HG02852 (cell line): ENCODE measurements at regions not wholly inside any gene's neighbourhood (a gene's known extent, or its start where the extent isn't known, plus 50 kb on each side); places are given as distances from the start of the nearest gene placed in this dataset.
"Not testable (repeated sequence)": the region's sequence is repeated elsewhere in the genome, so short reads cannot be mapped to it uniquely, and the experiment has no call there.

Experiments used
- ATAC-seq: cut with Tn5 transposase; IDR thresholded peaks from one replicate; pipeline ENCODE4 v1.9.1; 2021; ENCODE audit warnings: mild to moderate bottlenecking, moderate library complexity; ENCODE audit not compliant: unreplicated experiment

GRCh38 chr2:144673456-144673855 lies 153.5 kb upstream of the ZEB2 start:
- no peak for ATAC-seq

DNA sequence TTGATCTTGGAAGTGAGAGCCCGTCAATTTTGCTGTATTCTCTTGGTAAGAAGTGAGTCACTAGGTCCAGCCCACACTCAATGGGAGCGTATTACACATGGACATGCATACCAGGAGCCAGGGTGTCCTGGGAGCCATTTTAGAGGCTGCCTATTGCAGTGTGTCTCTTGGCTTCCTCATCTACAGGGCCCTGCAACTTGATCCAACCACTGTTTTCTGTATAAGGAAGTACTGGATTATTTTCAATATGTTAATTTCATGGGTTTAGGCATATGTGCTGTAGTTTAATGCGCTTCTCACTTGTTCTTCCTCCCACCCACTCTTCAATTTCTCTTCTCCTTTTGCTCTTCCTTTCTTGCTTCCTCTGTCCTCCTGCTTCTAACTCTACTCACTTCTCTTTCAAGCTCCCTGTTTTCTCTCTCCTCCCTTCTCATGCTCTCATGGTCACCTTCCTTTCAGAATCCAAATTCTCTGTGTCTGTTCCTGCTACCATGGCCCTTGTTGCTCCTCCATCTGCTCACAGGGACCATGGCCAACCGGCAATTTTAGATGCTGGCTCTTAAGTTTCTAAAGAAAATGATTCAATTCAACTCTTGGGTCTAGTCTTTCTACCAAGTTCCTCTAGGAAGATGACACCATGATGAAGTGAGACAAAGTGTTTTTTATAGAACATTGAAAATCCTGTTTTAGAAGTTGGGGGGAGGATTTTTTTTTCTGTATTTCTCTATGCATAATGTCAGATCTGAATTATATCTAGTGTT lies 152.0 kb upstream of the ZEB2 start:
- no peak for ATAC-seq

DNA sequence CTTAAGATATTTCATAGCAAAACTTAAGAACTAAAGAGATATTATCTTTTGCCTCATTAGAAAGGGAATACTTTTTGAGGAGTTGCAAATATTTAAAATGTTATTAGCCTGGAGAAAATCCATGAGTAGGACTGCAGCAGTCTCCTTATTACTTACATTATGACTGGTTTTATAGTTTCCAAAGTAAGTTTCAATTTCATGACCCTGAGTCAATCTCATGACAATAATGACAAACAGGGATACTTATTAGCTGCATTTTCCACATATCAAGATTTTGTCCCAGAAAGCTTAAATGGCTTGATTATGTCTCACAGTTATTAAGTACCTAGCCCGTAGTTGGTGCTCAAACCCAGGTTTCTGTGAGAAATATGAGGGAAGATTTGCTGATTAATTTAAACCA lies 150.8 kb upstream of the ZEB2 start:
- no peak for ATAC-seq

- no peak for ATAC-seq
Observed at GRCh38 chr2:144670080-144670479, 150.2 kb upstream of the ZEB2 start.

DNA sequence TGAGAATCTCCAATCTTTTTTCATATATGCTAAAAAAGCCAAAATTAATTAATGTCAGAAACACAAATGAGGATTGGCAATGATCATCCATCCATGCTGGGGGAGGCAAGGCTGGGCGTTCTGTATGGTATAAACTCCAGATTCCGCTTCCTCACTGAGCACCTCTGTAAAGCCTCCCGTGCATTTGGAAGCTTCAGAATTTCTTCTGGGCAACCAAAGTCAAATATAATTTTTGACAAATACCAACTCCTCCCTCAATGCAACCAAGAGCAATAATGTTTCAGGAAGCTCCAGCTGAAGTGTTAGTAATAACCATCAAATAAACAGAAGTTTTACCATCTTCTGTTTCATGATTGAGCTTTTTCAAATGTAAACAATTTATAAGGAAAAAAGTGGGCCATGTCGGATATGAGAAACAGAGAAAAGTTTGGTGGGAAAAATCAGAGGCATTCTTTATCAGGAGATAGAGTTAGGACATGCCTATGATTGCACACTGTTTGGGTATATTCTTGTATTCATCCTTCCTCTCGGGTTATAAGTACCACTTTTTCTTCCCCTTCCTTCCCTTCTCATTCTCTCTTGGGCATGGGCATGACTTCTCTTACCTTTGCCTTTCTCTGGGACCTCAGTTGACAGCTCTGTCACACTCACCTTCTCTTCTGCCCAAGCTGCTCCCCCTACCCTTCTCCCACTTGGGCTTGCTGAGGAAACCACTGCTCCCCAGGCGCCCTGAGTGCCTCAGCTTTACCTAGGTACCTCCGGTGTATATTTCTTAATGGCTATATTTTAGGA lies 149.5 kb upstream of the ZEB2 start:
- no peak for ATAC-seq

GRCh38 chr2:144668493-144669110 lies 148.7 kb upstream of the ZEB2 start:
- ATAC-seq: no peak

GRCh38 chr2:144666032-144666431 lies 146.1 kb upstream of the ZEB2 start:
- no peak for ATAC-seq

DNA sequence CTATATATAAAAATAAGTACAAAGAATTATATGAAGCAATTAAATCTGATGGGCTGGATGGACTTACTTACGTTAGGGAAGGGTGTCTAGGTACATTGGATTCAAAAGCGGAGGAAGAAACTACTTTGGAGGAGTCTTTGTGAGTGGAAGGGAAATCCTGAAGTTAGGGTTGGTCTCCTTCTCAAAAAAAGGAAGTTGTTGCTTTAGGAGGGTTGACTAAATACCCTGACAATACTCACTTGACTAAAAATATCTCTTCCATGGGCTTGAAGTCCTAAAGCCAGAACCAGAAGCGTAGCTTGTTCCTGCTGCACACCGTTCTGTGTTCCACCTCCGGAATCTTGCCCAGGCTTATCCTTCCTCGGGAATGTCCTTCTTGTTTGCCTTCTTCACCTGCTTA lies 143.3 kb upstream of the ZEB2 start:
- no peak for ATAC-seq

GRCh38 chr2:144660518-144661316 lies 140.8 kb upstream of the ZEB2 start:
- no peak for ATAC-seq

GRCh38 chr2:144659731-144660275 lies 139.9 kb upstream of the ZEB2 start:
- peak; percentile 62 for ATAC-seq

GRCh38 chr2:144654523-144654922 lies 134.6 kb upstream of the ZEB2 start:
- no peak for ATAC-seq

GRCh38 chr2:144650907-144651306 lies 131.0 kb upstream of the ZEB2 start:
- no peak for ATAC-seq

GRCh38 chr2:144648837-144649465 lies 129.0 kb upstream of the ZEB2 start:
- no peak for ATAC-seq

GRCh38 chr2:144645083-144645778 lies 125.3 kb upstream of the ZEB2 start:
- no peak for ATAC-seq

GRCh38 chr2:144644549-144644948 lies 124.6 kb upstream of the ZEB2 start:
- no peak for ATAC-seq

DNA sequence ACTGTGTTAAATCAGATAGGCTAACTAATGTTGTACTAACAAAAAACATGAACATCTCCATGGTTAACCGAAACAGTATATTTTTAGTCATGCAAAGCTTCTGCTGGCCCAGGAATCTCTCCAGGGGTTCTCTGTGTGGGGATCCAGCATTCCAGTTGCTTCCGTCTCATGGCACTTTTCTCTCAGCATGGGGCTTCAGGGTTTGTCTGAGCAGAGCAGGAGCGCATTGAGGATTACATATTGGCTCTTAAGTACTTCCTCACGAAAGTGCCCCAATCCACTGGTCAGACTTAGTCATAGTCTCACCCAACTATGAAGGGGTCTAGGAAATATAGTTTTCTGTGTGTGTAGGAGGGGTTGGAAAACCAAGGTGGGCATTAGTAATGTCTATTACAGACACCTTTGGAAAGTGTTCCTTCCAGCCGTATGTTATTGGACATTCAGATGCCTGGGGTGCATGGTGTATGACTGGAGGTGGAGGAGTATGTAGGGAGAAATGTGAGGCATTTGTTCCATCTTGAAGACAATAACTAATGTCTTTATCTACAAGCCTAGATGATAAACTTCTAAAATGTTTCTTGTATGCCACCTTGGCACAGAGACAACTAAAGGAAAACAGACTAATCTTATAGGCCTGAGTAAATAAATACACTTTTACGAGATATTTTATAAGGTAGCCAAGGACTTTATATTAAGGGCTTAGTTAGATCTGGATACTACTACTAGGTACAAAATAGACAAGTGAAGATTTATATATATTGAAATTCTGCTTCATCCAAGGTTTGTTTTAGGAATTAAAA lies 123.8 kb upstream of the ZEB2 start:
- no peak for ATAC-seq

GRCh38 chr2:144642856-144643255 lies 122.9 kb upstream of the ZEB2 start:
- no peak for ATAC-seq

- no peak for ATAC-seq
Observed at GRCh38 chr2:144642131-144642530, 122.2 kb upstream of the ZEB2 start.

GRCh38 chr2:144638250-144638649 lies 118.3 kb upstream of the ZEB2 start:
- ATAC-seq: not testable (repeated sequence)
